GM12878 (cell line): ENCODE measurements at regions not wholly inside any gene's neighbourhood (a gene's known extent, or its start where the extent isn't known, plus 50 kb on each side); places are given as distances from the start of the nearest gene placed in this dataset.

ENCODE experiments used
- ATAC-seq: fragments of 200-7000 bp; cut with Tn5 transposase; 3 replicates; pipeline ENCODE4 v1.9.1; 2020; ENCODE audit warnings: mild to moderate bottlenecking, moderate library complexity
- BruUV-seq: library from RNA; stranded (reverse); fragments of 400-500 nt; replicated peaks from 2 replicates; lab custom pipeline; 2021; lab: Mats Ljungman, UMichigan
- CTCF ChIA-PET: fragments of 300-600 bp; sonication (Branson Sonifier 250); formaldehyde crosslinking; extraction: SDS; loops from one replicate; lab custom pipeline; 2021; ENCODE audit warnings: inconsistent platforms; lab: Yijun Ruan, JAX
- POLR2A ChIA-PET: fragments of 350-600 bp; formaldehyde crosslinking; extraction: SDS; loops from one replicate; lab custom pipeline; 2021; ENCODE audit warnings: inconsistent platforms; lab: Charles Lee
- RAD21 ChIA-PET: fragments of 300-600 bp; sonication (Branson Sonifier 250); formaldehyde crosslinking; loops from one replicate; lab custom pipeline; 2023; ENCODE audit warnings: antibody characterized with exemption; ENCODE audit not compliant: unreplicated experiment; lab: Charles Lee
- SMC1A ChIA-PET: fragments of 300-600 bp; sonication (Branson Sonifier 250); formaldehyde crosslinking; loops from one replicate; lab custom pipeline; 2023; ENCODE audit not compliant: unreplicated experiment, uncharacterized antibody; lab: Charles Lee
- DNase-seq: peaks from one replicate; pipeline ENCODE4 v3.0.0-alpha.2; 2011; ENCODE audit warnings: low read depth, low spot score
- FAIRE-seq: peaks from 3 replicates; lab custom pipeline; 2011; peaks lifted over from hg19 to GRCh38; lab: Jason Lieb, UNC
- H2AFZ ChIP-seq: 2 replicates; pipeline ENCODE4 v1.6.0; 2011; ENCODE audit warnings: low read depth, low read length, control low read depth; ENCODE audit not compliant: control insufficient read depth
- H3K27ac ChIP-seq: 2 replicates; pipeline ENCODE4 v1.5.1; 2011; ENCODE audit warnings: control low read depth; ENCODE audit not compliant: control insufficient read depth, insufficient read depth
- H3K27me3 ChIP-seq, 2 experiments: replicated peaks in 1 of 2; 2 replicates each; pipeline versions ENCODE4 v1.6.0 to v1.6.1; 2011; ENCODE audit warnings: low read length in 1 of 2; ENCODE audit not compliant: control insufficient read depth in 2 of 2, insufficient read depth in 2 of 2
- H3K36me3 ChIP-seq, 2 experiments: 2 replicates each; pipeline ENCODE4 v1.5.1; 2011; ENCODE audit warnings: low read length in 1 of 2; ENCODE audit not compliant: control insufficient read depth in 2 of 2, insufficient read depth in 2 of 2
- H3K4me1 ChIP-seq: 2 replicates; pipeline ENCODE4 v1.6.1; 2011; ENCODE audit warnings: mild to moderate bottlenecking, low read length, moderate library complexity, mixed read lengths; ENCODE audit not compliant: control insufficient read depth, insufficient read depth
- H3K4me2 ChIP-seq: 2 replicates; pipeline ENCODE4 v1.6.0; 2011; ENCODE audit warnings: control low read depth; ENCODE audit not compliant: control insufficient read depth, insufficient read depth
- H3K4me3 ChIP-seq: fragments of 200-600 bp; sonication (generic); 2 replicates; pipeline ENCODE4 v1.5.1; 2016
- H3K79me2 ChIP-seq: 2 replicates; pipeline ENCODE4 v1.6.0; 2011; ENCODE audit warnings: low read length; ENCODE audit not compliant: control insufficient read depth, insufficient read depth
- H3K9ac ChIP-seq: 2 replicates; pipeline ENCODE4 v1.8.0; 2011; ENCODE audit warnings: low read length, control low read depth, mixed read lengths; ENCODE audit not compliant: control insufficient read depth, insufficient read depth
- H3K9me3 ChIP-seq: replicated peaks from 3 replicates; pipeline ENCODE4 v1.5.1; 2011; ENCODE audit warnings: mild to moderate bottlenecking, low read length; ENCODE audit not compliant: control insufficient read depth, insufficient read depth
- H4K20me1 ChIP-seq: 2 replicates; pipeline ENCODE4 v1.6.0; 2011; ENCODE audit not compliant: control insufficient read depth, insufficient read depth
- CHD2 ChIP-seq: IDR thresholded peaks from 2 replicates; pipeline ENCODE4 v1.6.1; 2011; ENCODE audit warnings: low read depth, low read length, improper control_type of control experiment, borderline replicate concordance
- MXI1 ChIP-seq: fragments of 150-350 bp; IDR thresholded peaks from 2 replicates; pipeline ENCODE4 v1.6.1; 2011; ENCODE audit warnings: low read depth, mild to moderate bottlenecking, inconsistent platforms, low read length, improper control_type of control experiment
- NBN ChIP-seq: fragments of 450-650 bp; IDR thresholded peaks from 2 replicates; pipeline ENCODE4 v1.6.1; 2016
- PAX5 ChIP-seq: IDR thresholded peaks from 2 replicates; pipeline ENCODE4 v1.6.1; 2011; ENCODE audit warnings: low read depth, low read length, borderline replicate concordance
- ZZZ3 ChIP-seq: IDR thresholded peaks from 2 replicates; pipeline ENCODE4 v1.6.1; 2011; ENCODE audit warnings: low read depth; ENCODE audit not compliant: control insufficient read depth, insufficient read length
- WGBS: methylation state at CpG from one replicate; pipeline ENCODE4 v1.1.6; 2016; ENCODE audit warnings: low lambda C conversion rate; ENCODE audit not compliant: insufficient replicate concordance, insufficient coverage; ENCODE audit errors: missing lambda C conversion rate; 5-methylcytosine and 5-hydroxymethylcytosine counted together
- in situ Hi-C: fragments of 300-500 bp; cut with MboI; formaldehyde crosslinking; loops from 9 replicates; pipeline ENCODE4 v1.14.3; 2018; ENCODE audit warnings: mixed read lengths
- intact Hi-C: fragments of 100-400 bp; cut with micrococcal nuclease; formaldehyde crosslinking; loops from one replicate; pipeline ENCODE4 v1.14.2; 2022; ENCODE audit not compliant: unreplicated experiment
- TF ChIP-seq, protein P1 (sequence below): fragments of 450-650 bp; formaldehyde crosslinking; IDR thresholded peaks from 2 replicates; pipeline ENCODE4 v1.5.0; 2022; ENCODE audit warnings: mild to moderate bottlenecking, missing genetic modification characterization

DNA sequence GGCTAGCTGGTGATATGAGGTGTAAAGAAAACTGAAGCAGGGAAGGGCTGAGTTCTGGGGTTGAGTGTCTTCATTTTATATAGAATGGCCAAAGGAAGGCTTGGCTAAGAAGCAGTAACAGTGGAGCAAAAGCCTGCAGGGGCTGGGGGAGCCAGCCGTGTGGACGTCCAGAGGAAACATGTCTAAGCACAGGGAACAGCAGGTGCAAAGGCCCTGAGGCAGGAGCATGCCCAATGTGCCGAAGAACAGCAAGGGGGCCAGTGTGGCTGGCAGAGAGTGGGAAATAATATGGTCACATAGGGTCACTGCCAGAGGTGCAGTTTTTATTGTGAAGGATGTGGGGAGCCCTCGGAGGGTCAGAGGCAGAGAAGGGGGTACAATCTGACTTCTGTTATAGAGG lies 60.5 kb upstream of the KCNG1 start:
- Histone ChIP-seq H3K27ac (no peak overlapping the region), H3K4me2 (no peak overlapping the region), H3K4me1 (no peaks in the 10 kb centered on the region), H3K9me3 (no peaks in the 10 kb centered on the region), H3K4me3 (no peak overlapping the region), H3K36me3 (no peaks in the 10 kb centered on the region), H4K20me1 (no peaks in the 10 kb centered on the region), H2AFZ (no peak overlapping the region), H3K79me2 (no peaks in the 10 kb centered on the region), H3K9ac (no peak overlapping the region), H3K27me3 (peaks cover 0 to 2% of the 10 kb centered on the region in 2 experiments; a peak in 2 of 4 replicates)
- FAIRE-seq (no peak), DNase-seq (no peak), ATAC-seq (no peak)
- ChIA-PET RAD21 (no interaction called here), SMC1A (no interaction called here), CTCF (interaction anchor here (0.6 kb wide), 1 partner anchor 555 kb away, joined by 3 read pairs; no protein-coding TSS in a partner anchor), POLR2A (no interaction called here)
- 48% methylated on average over 4 of the region's 4 CpGs for WGBS
- intact Hi-C loops (no loop called here), in situ Hi-C loops (no loop called here)
- TF ChIP-seq CHD2 (no peak), MXI1 (no peak), PAX5 (no peak), NBN (no peak), ZZZ3 (no peak)
- TF ChIP-seq, protein P1, sequence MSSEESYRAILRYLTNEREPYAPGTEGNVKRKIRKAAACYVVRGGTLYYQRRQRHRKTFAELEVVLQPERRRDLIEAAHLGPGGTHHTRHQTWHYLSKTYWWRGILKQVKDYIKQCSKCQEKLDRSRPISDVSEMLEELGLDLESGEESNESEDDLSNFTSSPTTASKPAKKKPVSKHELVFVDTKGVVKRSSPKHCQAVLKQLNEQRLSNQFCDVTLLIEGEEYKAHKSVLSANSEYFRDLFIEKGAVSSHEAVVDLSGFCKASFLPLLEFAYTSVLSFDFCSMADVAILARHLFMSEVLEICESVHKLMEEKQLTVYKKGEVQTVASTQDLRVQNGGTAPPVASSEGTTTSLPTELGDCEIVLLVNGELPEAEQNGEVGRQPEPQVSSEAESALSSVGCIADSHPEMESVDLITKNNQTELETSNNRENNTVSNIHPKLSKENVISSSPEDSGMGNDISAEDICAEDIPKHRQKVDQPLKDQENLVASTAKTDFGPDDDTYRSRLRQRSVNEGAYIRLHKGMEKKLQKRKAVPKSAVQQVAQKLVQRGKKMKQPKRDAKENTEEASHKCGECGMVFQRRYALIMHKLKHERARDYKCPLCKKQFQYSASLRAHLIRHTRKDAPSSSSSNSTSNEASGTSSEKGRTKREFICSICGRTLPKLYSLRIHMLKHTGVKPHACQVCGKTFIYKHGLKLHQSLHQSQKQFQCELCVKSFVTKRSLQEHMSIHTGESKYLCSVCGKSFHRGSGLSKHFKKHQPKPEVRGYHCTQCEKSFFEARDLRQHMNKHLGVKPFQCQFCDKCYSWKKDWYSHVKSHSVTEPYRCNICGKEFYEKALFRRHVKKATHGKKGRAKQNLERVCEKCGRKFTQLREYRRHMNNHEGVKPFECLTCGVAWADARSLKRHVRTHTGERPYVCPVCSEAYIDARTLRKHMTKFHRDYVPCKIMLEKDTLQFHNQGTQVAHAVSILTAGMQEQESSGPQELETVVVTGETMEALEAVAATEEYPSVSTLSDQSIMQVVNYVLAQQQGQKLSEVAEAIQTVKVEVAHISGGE: no peak
- BruUV-seq: no TSS peak
